K562 (cell line): ENCODE measurements at regions not wholly inside any gene's neighbourhood (a gene's known extent, or its start where the extent isn't known, plus 50 kb on each side); places are given as distances from the start of the nearest gene placed in this dataset.

Source experiments
- ADNP ChIP-seq: fragments of 200-800 bp; sonication (Bioruptor generic); IDR thresholded peaks from 2 replicates; pipeline ENCODE4 v1.6.1; 2016; ENCODE audit warnings: missing genetic modification characterization, missing compliant biosample characterization
- CREM ChIP-seq: IDR thresholded peaks from 2 replicates; pipeline ENCODE4 v1.6.1; 2014; ENCODE audit warnings: antibody characterized with exemption, low read depth
- ELK1 ChIP-seq: sonication (generic); formaldehyde crosslinking; IDR thresholded peaks from 2 replicates; pipeline ENCODE4 v1.8.1; 2022; ENCODE audit warnings: missing genetic modification reagents
- ETS2 ChIP-seq: IDR thresholded peaks from 2 replicates; pipeline ENCODE4 v1.6.1; 2016; ENCODE audit warnings: borderline replicate concordance, missing genetic modification characterization, mild to moderate bottlenecking, moderate library complexity, missing compliant biosample characterization; ENCODE audit not compliant: poor library complexity, severe bottlenecking
- FOXA3 ChIP-seq, 2 experiments: fragments of 450-650 bp in 1 of 2; sonication (generic) in 1 of 2; formaldehyde crosslinking; IDR thresholded peaks in 1 of 2; conservative IDR thresholded peaks in 1 of 2; 2 replicates each; pipeline versions ENCODE4 v1.4.0 to v1.8.0; 2020 to 2022; ENCODE audit warnings: mild to moderate bottlenecking in 2 of 2, missing genetic modification reagents in 1 of 2
- HMG20A ChIP-seq: fragments of 450-650 bp; formaldehyde crosslinking; conservative IDR thresholded peaks from 2 replicates; pipeline ENCODE4 v1.4.0; 2020; ENCODE audit warnings: mild to moderate bottlenecking, mixed read lengths
- KHSRP ChIP-seq: fragments of 450-650 bp; IDR thresholded peaks from 2 replicates; pipeline ENCODE4 v1.6.1; 2017
- LCOR ChIP-seq: sonication (generic); formaldehyde crosslinking; IDR thresholded peaks from 2 replicates; pipeline ENCODE4 v1.8.0; 2022; ENCODE audit warnings: mild to moderate bottlenecking, missing genetic modification reagents
- MAFK ChIP-seq: IDR thresholded peaks from 2 replicates; pipeline ENCODE4 v1.6.1; 2011; ENCODE audit warnings: low read length, improper control_type of control experiment
- MYNN ChIP-seq, 2 experiments: sonication (generic); formaldehyde crosslinking in 1 of 2; IDR thresholded peaks; 2 replicates each; pipeline versions ENCODE4 v1.5.0 to v1.6.1; 2016 to 2020; ENCODE audit warnings: antibody characterized with exemption in 1 of 2, missing genetic modification reagents in 1 of 2
- NCOA2 ChIP-seq, 2 experiments: fragments of 450-650 bp; IDR thresholded peaks; 2 replicates each; pipeline ENCODE4 v1.6.1; 2018; ENCODE audit warnings: mild to moderate bottlenecking in 2 of 2, moderate library complexity in 1 of 2; ENCODE audit not compliant: partially characterized antibody in 2 of 2
- NFE2 ChIP-seq: IDR thresholded peaks from 2 replicates; pipeline ENCODE4 v1.6.1; 2014; ENCODE audit warnings: antibody characterized with exemption, low read depth
- POLR3A ChIP-seq: IDR thresholded peaks from 2 replicates; pipeline ENCODE4 v1.6.1; 2011; ENCODE audit warnings: borderline replicate concordance, mild to moderate bottlenecking, moderate library complexity; ENCODE audit not compliant: insufficient read length, insufficient read depth; ENCODE audit errors: extremely low read depth
- SMARCC2 ChIP-seq: fragments of 450-650 bp; IDR thresholded peaks from 2 replicates; pipeline ENCODE4 v1.6.1; 2017; ENCODE audit warnings: antibody characterized with exemption, moderate library complexity, mild to moderate bottlenecking, low read depth
- SREBF2 ChIP-seq: sonication (generic); formaldehyde crosslinking; IDR thresholded peaks from 2 replicates; pipeline ENCODE4 v1.4.0; 2020; ENCODE audit warnings: mild to moderate bottlenecking, missing genetic modification reagents
- ZBTB7A ChIP-seq: IDR thresholded peaks from 2 replicates; pipeline ENCODE4 v1.6.1; 2011; ENCODE audit warnings: low read depth, mild to moderate bottlenecking, low read length, moderate library complexity, borderline replicate concordance; ENCODE audit not compliant: control insufficient read depth
- ZKSCAN1 ChIP-seq: fragments of 150-350 bp; IDR thresholded peaks from 2 replicates; pipeline ENCODE4 v1.6.1; 2016; ENCODE audit warnings: low read depth, low read length
- ZNF76 ChIP-seq: fragments of 250-450 bp; sonication (Bioruptor Pico); IDR thresholded peaks from 2 replicates; pipeline ENCODE4 v1.4.0; 2020; ENCODE audit warnings: mild to moderate bottlenecking, moderate library complexity, borderline replicate concordance
- ZSCAN29 ChIP-seq: fragments of 450-650 bp; IDR thresholded peaks from 2 replicates; pipeline ENCODE4 v1.6.1; 2017
- TF ChIP-seq, protein P1 (sequence below): fragments of 250-450 bp; sonication (Bioruptor Pico); IDR thresholded peaks from 2 replicates; pipeline ENCODE4 v1.5.0; 2021
- TF ChIP-seq, protein P2 (sequence below): fragments of 250-450 bp; sonication (Bioruptor Pico); IDR thresholded peaks from 2 replicates; pipeline ENCODE4 v1.9.0; 2021; ENCODE audit warnings: mild to moderate bottlenecking, inconsistent platforms
- TF ChIP-seq, protein P3 (sequence below): fragments of 450-650 bp; formaldehyde crosslinking; IDR thresholded peaks from 2 replicates; pipeline ENCODE4 v1.4.0; 2020; ENCODE audit warnings: mild to moderate bottlenecking

GRCh38 chr3:177345049-177345972 is 148.0 kb upstream of the TBL1XR1 start (continued):
- TF ChIP-seq, protein P1, sequence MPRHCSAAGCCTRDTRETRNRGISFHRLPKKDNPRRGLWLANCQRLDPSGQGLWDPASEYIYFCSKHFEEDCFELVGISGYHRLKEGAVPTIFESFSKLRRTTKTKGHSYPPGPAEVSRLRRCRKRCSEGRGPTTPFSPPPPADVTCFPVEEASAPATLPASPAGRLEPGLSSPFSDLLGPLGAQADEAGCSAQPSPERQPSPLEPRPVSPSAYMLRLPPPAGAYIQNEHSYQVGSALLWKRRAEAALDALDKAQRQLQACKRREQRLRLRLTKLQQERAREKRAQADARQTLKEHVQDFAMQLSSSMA (CRISPR knock-in tag) = no peak
- peak; percentile 74 for TF ChIP-seq CREM
- TF ChIP-seq, protein P2, sequence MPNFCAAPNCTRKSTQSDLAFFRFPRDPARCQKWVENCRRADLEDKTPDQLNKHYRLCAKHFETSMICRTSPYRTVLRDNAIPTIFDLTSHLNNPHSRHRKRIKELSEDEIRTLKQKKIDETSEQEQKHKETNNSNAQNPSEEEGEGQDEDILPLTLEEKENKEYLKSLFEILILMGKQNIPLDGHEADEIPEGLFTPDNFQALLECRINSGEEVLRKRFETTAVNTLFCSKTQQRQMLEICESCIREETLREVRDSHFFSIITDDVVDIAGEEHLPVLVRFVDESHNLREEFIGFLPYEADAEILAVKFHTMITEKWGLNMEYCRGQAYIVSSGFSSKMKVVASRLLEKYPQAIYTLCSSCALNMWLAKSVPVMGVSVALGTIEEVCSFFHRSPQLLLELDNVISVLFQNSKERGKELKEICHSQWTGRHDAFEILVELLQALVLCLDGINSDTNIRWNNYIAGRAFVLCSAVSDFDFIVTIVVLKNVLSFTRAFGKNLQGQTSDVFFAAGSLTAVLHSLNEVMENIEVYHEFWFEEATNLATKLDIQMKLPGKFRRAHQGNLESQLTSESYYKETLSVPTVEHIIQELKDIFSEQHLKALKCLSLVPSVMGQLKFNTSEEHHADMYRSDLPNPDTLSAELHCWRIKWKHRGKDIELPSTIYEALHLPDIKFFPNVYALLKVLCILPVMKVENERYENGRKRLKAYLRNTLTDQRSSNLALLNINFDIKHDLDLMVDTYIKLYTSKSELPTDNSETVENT (CRISPR knock-in tag) = no peak
- no peak for TF ChIP-seq POLR3A
- TF ChIP-seq ZNF76 = no peak
- TF ChIP-seq KHSRP = no peak
- TF ChIP-seq SMARCC2 = peak; percentile 91
- no peak for TF ChIP-seq FOXA3 (CRISPR knock-in tag; conservative IDR thresholded peaks at IDR 0.05 in 1 of 2, IDR thresholded peaks at IDR 0.05 in 1 of 2)
- peak; percentile 91 for TF ChIP-seq MYNN (IDR thresholded peaks at IDR 0.05)
- no peak for TF ChIP-seq MYNN (CRISPR knock-in tag; IDR thresholded peaks at IDR 0.05)
- no peak for TF ChIP-seq SREBF2
- TF ChIP-seq ZBTB7A = no peak
- no peak for TF ChIP-seq ZSCAN29
- TF ChIP-seq ELK1 (CRISPR knock-in tag) = no peak
- TF ChIP-seq MAFK = peak; percentile 78
- TF ChIP-seq, protein P3, sequence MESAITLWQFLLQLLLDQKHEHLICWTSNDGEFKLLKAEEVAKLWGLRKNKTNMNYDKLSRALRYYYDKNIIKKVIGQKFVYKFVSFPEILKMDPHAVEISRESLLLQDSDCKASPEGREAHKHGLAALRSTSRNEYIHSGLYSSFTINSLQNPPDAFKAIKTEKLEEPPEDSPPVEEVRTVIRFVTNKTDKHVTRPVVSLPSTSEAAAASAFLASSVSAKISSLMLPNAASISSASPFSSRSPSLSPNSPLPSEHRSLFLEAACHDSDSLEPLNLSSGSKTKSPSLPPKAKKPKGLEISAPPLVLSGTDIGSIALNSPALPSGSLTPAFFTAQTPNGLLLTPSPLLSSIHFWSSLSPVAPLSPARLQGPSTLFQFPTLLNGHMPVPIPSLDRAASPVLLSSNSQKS = no peak
- TF ChIP-seq ETS2 (tag) = no peak
- peak; percentile 46 to 56 for TF ChIP-seq NCOA2 (IDR thresholded peaks at IDR 0.05; ENCODE audit: partially characterized antibody in 2 of 2)
- TF ChIP-seq NFE2 = peak; percentile 95
- TF ChIP-seq LCOR (CRISPR knock-in tag) = 0 out of 2 replicates have a peak, but pooled peaks have one; percentile 44
- no peak for TF ChIP-seq HMG20A (CRISPR knock-in tag)
- TF ChIP-seq ZKSCAN1 = 0 out of 2 replicates have a peak, but pooled peaks have one; percentile 40
- no peak for TF ChIP-seq ADNP (tag)
